ENCODE measurements at regions not wholly inside any gene's neighbourhood (a gene's known extent, or its start where the extent isn't known, plus 50 kb on each side); places are given as distances from the start of the nearest gene placed in this dataset.
A peak's percentile ranks its signal among the peaks of the same experiment; 100 is the strongest.
"Not testable (repeated sequence)": the region's sequence is repeated elsewhere in the genome, so short reads cannot be mapped to it uniquely, and the experiment has no call there.

- peak in 2 of 56 donors; percentile 1 to 6 for DNase-seq
Measured at GRCh38 chr16:17038415-17038814, 432.3 kb downstream of the XYLT1 start.

GRCh38 chr16:17049109-17049508 lies 421.7 kb downstream of the XYLT1 start:
- not testable (repeated sequence) for DNase-seq

GRCh38 chr16:17050468-17050867 lies 420.3 kb downstream of the XYLT1 start:
- no peak for DNase-seq
